ENCODE measurements at regions not wholly inside any gene's neighbourhood (a gene's known extent, or its start where the extent isn't known, plus 50 kb on each side); places are given as distances from the start of the nearest gene placed in this dataset.
"Not testable (repeated sequence)": the region's sequence is repeated elsewhere in the genome, so short reads cannot be mapped to it uniquely, and the experiment has no call there.

DNA sequence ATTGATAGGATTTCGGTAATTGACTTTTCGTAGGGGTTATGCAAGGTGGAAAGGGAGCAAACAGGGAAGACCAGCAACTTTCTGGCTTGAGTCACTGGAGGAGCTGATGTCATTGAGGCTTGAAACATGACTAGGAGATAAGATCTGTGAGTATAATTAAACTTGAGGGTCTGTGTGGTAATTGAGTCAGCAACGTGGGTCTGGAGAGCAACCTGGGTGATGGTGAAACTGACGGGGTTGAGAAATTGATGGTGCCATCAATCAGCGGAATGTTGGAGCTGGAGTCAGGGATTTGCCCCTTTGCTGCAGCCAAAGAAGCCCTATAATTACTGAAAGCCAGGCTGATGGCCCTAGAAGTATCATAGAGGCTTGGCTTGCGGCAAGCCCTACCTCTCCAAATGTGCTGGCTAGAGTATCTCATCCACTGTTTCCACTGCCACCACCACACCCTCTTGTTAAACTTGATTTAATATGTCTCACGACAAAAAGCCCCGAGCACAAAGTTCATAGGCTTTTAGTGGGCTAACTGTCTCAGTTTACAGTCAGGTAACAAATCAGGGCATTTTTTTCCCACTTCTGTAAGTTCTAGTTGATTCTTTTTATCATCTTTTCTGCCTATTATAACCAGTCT is 186.9 kb upstream of the ELAC2 start:
- no peak for DNase-seq

- DNase-seq: no peak
Observed at GRCh38 chr17:13202835-13203234, 185.0 kb upstream of the ELAC2 start.

DNA sequence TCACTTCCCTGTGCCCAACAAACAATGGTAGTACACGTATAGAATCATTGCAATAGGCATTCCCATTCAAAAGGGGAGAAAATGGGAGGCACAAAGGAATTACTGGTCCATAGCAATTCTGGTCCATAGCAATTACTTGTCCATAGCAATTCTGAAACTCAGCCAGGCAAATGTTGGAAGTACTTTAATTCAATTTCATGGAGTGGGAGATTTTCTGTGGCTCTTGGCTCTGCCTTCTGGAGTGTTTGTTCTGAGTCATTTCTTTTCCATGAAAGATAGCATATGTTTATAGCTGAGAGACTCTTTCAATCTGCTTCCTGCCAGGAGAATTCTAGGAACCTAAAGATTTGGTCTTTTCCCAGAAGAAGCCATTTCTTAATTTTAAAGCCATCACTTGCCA is 182.8 kb upstream of the ELAC2 start:
- no peak for DNase-seq

GRCh38 chr17:13199425-13199824 is 181.6 kb upstream of the ELAC2 start:
- DNase-seq: no peak

GRCh38 chr17:13197586-13197985 is 179.8 kb upstream of the ELAC2 start:
- DNase-seq: no peak

DNA sequence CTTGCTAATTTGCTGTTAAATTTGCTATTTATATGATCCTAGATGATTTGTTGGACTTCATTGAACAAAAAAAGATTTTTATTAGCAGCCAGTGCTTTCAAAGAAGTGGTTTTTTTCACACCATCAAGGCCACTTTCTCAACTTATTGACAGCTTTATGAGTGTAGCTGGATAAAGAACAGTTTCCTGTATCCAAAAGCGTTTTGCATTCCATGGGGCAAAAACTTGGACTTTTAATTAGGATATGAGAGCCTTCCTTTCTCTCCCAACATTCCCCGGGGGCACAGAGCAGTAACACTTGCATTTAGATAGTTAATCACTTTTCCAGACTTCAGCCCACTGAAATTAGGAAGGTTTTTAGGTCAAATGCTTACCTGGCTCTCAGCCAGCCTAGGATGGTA is 177.1 kb upstream of the ELAC2 start:
- DNase-seq: no peak

DNA sequence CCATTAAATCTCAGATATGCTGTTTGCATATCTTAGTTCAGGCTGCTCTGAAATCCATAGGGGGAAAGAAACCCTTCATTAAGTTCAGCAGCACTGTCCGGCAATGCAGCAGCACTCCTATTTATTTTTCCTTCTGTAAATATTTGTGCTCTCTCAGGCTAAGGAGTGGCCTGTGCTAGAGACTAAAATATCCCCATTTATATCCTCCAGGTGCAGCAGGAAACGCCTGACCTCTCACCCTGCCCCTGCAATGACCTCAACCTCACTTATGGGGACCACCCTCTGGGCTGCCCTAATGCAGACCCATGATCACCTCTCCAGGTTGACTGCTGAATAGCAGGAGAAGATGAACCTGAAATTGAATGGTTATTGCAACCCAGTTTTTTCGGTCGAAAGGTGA is 165.0 kb upstream of the ELAC2 start:
- no peak for DNase-seq

GRCh38 chr17:13182450-13182849 is 164.6 kb upstream of the ELAC2 start:
- no peak for DNase-seq

DNA sequence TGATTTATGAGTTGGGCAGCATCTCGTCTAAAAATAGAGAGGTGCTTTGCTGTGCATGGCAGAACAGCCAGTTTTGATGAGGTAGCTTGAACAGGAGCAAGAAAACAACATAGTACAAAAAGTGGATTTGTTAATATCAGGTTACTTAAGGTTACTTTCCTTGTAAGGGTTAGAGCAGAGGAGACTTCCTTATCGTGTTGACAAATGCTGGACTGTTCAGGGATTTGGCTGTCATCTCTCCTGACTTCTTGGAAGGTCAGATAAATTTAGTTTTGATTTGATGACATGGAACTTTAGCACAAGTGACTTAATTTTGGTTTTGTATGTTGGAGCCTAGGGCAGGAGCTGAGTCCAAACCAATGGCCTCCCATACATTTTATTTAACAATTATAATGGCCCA is 163.9 kb upstream of the ELAC2 start:
- DNase-seq: no peak

GRCh38 chr17:13176436-13176835 is 158.6 kb upstream of the ELAC2 start:
- no peak for DNase-seq

DNA sequence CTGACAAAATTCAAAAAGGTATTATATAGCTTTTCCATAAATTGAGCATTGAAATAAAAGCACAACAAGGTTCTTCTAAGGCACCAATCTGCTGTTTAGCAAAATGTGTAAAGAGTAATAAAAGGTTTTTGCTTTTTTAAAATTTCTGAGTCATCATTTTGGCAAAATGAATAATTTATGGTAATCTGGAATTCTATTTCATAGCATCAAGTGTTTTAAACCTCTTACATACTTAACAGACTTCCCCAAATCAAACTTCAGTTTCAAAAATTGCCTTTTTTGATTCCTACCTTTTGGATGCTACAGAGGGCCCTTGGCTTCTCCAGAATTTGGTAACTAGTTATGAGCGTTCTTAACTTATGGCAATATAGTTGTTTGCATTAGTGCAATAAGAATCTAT is 154.0 kb upstream of the ELAC2 start:
- no peak for DNase-seq

GRCh38 chr17:13162361-13162760 is 144.5 kb upstream of the ELAC2 start:
- DNase-seq: no peak

DNA sequence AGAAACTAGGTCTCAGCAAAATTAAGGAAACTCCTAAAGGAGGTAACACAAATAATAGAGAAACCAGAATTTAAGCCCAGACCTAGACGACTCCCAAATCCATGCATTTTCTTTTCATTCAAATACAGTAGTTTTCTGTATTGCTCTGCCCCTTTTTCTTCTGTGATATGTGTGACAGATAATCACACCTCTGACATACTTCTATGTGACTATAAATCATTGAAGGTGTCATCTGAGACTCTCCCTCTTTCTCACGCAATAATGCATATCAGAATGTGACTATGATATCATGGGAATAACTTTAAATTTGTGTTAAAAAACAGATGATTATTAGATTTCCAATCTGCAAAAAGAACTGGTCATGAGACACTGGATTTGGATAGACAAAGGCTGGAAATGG is 143.0 kb upstream of the ELAC2 start:
- no peak for DNase-seq

DNA sequence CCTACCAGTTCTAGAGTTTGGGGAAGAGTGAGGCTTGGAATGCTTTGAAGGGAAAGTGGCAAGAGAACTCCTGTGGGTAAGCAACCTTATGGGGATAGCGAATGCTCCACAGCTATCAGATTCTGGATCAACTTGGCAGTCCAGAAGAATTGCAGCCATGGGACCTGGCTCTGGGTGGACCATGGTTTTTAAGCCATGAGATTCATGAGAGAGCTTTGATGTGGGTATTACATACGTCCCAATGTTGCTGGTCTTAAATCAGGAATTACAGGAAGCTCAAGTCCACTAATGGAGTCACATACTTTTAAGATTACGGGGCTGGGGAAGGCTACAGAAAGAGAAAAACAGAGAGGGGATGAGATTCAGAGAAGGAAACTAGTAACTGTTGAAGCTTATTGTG is 142.5 kb upstream of the ELAC2 start:
- no peak for DNase-seq

GRCh38 chr17:13158494-13159240 is 140.8 kb upstream of the ELAC2 start:
- no peak for DNase-seq

- no peak for DNase-seq
Observed at GRCh38 chr17:13157656-13158055, 139.8 kb upstream of the ELAC2 start.

DNA sequence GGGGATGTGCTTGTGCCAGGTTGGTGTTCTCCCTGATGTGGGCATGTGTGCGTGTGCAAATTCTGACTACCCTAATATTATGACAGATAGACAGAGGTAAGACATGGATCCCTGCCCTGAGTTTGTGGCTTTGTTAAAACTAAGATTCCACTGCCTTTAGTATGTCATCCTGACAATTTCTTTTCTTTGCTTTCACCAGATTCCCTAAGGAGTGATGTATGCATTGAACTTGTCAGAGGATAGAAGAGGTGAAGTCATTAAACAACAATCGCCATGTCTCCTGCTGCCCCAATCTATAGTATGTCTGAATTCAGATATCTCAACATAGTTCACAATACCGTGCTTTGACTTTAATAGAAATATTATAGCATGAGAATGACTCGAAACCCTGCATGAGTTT is 137.1 kb upstream of the ELAC2 start:
- no peak for DNase-seq

DNA sequence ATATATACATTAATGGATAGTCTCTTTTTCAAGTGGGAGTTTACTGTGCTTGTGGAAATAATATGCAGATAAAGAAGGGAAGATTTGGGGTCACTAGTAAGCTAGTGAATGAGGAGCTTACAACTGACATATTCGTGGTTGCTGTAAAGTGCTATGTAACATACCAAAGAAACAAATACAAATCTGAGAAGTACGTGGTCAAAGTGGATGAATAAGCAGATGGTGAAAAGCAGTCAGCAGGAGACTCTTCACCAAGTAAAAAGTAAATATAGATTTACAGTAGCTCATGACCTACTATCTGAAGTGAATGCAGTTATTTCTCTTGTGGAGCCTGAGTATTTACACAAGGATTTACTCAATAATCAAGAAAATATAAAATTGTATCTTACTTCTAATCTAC is 136.6 kb upstream of the ELAC2 start:
- no peak for DNase-seq

DNA sequence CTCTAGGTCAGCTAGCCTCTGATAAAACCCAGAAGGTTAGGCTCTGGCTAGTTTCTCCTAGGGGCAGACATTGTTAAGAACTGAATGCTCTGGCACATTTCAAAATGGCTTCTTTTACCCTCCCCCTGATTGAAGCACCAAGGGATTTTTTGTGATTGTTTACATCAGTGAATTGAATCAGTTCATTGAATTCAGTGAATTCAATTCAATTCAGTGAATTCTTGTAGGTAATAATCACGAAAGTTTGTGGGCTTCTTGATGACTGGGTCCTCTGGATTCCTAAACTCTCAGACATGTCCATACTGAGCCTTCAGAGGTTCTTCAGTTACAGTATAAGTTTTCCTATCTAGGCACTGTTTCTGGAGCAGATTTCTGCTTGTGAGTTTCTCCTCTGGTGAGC is 135.2 kb upstream of the ELAC2 start:
- no peak for DNase-seq

GRCh38 chr17:13152501-13152900 is 134.7 kb upstream of the ELAC2 start:
- no peak for DNase-seq

DNA sequence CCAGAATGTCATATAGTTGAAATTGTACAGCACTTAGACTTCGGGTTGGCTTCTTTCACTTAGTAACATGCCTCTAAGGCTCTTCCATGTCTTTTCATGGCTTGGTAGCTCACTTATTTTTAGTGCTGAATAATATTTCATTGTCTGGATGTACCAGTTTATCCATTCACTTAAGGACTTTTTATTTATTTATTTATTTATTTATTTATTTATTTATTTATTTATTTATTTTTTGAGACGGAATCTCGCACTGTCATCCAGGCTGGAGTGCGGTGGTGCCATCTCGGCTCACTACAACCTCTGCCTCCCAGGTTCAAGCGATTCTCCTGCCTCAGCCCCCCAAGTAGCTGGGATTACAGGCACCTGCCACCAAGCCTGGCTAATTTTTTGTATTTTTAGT is 132.9 kb upstream of the ELAC2 start:
- DNase-seq: not testable (repeated sequence)

- DNase-seq: no peak
Observed at GRCh38 chr17:13143001-13143400, 125.2 kb upstream of the ELAC2 start.

DNA sequence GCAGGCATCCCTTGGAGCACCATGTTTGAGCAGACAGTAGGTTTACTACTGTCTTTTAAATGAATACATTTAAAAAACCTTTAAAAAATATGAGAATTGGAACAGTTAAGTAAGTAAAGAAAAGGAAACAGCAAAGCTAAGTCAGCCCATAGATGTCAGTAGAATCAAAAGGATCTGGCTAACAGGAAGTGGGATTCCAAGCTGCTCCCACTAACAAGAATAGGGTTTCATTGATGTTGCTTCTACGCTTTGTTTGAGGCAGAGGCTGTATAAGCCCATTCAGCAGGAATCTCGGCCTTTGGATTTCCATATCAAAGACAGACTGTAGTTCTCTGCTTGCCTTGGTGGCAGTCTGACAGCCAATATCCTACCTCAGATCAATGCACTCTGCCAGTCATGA is 122.9 kb upstream of the ELAC2 start:
- no peak for DNase-seq

GRCh38 chr17:13135506-13135905 is 117.7 kb upstream of the ELAC2 start:
- no peak for DNase-seq

- no peak for DNase-seq
Observed at GRCh38 chr17:13134076-13134475, 116.2 kb upstream of the ELAC2 start.
